RCC 7860 (cell line): ENCODE measurements at regions not wholly inside any gene's neighbourhood (a gene's known extent, or its start where the extent isn't known, plus 50 kb on each side); places are given as distances from the start of the nearest gene placed in this dataset.
"Not testable (repeated sequence)": the region's sequence is repeated elsewhere in the genome, so short reads cannot be mapped to it uniquely, and the experiment has no call there.

ENCODE experiments used
- DNase-seq: peaks from one replicate; pipeline ENCODE4 v3.0.0-alpha.2; 2015; ENCODE audit warnings: low spot score
- FAIRE-seq: peaks from 2 replicates; lab custom pipeline; 2012; peaks lifted over from hg19 to GRCh38; lab: Jason Lieb, UNC

GRCh38 chr3:64438812-64439211 is 213.5 kb upstream of the PRICKLE2 start:
- DNase-seq (no peak), FAIRE-seq (no peak)

- FAIRE-seq: no peak
- no peak for DNase-seq
These were observed 212.8 kb upstream of the PRICKLE2 start for GRCh38 chr3:64438066-64438465.

GRCh38 chr3:64437131-64437530 is 211.9 kb upstream of the PRICKLE2 start:
- FAIRE-seq (peak; percentile 98), DNase-seq (peak; percentile 70)

DNA sequence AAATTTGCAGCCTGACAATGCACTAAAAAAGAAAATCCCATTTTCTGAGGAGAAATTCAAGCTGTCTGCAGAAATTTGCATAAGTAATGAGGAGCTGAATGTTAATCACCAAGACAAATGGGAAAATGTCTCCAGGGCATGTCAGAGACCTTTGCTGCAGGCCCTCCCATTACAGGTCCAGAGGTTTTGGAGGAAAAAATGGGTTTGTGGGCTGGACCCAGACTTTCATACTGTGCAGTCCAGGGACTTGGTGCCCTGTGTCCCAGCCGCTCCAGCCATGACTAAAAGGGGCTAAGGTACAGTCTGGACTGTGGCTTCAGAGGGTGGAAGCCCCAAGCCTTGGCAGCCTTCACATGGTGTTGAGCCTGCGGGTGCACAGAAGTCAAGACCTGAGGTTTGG is 209.8 kb upstream of the PRICKLE2 start:
- DNase-seq, FAIRE-seq: not testable (repeated sequence)

GRCh38 chr3:64432870-64433269 is 207.6 kb upstream of the PRICKLE2 start:
- no peak for DNase-seq
- FAIRE-seq: no peak

GRCh38 chr3:64431526-64432091 is 206.3 kb upstream of the PRICKLE2 start:
- FAIRE-seq (no peak), DNase-seq (no peak)

DNA sequence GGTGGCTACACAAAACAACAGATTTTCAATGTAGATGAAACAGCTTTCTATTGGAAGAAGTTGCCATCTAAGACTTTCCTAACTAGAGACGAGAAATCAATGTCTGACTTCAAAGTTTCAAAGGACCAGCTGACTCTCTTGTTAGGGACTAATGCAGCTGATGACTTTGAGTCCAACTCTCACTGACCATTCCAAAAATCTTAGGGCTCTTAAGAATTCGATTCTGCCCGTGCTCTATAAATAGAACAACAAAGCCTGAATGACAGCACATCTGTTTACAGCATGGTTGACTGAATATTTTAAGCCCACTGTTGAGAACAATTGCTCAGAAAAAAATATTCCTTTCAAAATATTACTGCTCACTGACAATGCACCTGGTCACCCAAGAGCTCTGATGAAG is 202.4 kb upstream of the PRICKLE2 start:
- DNase-seq (no peak), FAIRE-seq (no peak)

DNA sequence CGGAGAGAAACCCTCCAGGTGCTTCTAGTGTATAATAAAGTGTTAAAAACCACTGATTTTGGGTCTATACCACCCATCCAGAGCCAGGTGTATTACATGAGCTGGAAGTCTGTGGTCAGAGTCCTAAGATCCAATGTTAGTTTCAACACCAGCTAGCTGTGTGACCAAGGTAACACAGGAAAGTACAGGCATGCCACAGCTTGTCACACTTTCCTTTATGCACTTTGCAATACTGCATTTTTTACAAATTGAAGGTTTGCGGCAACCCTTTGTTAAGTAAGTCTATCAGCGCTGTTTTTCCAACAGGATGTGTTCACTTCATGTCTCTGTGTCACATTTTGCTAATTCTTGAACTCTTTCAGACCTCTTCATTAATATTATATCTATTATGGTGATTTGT is 201.3 kb upstream of the PRICKLE2 start:
- no peak for FAIRE-seq
- no peak for DNase-seq

DNA sequence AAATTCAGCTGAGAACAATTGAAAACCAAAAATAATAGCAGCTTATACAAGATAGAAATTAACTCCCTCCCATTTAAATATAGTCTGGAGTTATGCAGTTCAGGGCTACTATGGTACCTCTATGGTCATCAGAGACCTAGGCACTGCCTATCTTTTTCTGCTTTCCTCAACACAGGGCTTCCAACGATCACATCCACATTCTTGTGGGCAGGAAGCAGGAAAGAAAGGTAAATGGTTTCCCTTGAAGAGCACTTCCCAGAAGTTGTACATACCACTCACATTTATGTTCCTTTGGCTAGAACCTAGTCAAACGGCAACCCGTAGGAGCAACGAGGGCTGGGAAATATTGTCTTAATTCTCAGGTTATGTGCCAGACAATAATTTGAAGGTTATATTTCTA is 197.7 kb upstream of the PRICKLE2 start:
- DNase-seq: no peak
- no peak for FAIRE-seq

DNA sequence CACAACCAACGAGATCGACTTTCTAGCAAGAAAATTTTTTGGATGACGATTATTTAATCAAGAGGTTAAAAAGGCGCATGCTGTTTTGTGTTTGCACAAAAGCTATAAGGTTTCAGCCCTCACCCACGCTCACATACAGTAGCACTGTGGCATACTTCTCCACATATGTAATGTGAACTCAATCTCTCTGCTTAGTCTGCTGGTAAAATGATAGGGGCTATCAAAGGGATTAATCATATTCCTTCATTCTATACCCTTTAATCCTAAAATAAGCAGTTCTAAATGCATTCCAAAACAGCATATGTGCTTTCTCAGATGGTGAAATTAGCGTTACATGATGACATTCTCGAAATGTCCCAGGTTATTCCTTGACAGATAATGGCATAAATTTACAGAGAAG is 196.9 kb upstream of the PRICKLE2 start:
- FAIRE-seq (no peak), DNase-seq (no peak)

DNA sequence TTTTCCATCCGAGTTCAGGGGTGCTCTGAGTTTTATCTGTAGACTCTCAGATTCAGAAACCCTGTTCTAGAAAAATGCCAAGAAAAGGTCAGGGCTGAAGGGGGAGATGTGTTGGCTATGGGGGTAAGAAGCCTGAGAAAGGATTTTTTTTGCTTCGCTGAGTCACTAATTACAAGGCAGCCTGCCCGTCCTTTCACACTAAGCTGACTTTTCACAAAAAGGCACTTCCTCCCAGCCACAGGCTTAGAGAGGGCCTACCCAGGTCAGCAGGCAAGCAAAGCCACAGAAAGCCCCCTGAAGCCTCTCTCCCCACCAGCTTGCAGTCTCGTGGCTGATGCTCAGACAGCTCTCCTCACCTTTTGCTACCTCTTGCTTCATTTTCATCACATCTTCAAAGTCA is 192.6 kb upstream of the PRICKLE2 start:
- peak; percentile 50 for DNase-seq
- peak; percentile 66 for FAIRE-seq

DNA sequence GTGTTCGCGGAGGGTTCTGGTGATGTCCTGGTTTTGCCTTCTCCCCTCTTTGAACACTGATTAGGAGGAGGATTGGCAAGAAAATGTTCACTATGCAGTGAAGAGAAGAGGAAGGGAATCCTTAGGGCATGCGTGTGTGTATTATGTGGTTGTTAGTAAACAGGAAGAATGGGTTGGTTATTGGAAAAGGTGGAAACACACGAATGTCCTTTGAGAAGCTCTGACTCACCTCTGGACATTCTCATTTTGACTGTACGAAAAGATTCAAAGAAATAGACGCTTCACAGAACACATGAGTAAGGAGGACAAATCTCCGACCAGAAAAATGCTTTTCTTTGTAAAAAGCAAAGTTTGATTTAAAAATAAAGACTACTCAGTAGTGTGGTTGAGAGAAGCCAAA is 188.8 kb upstream of the PRICKLE2 start:
- FAIRE-seq (no peak), DNase-seq (no peak)

- FAIRE-seq (no peak), DNase-seq (no peak)
These were observed 185.8 kb upstream of the PRICKLE2 start for GRCh38 chr3:64411101-64411500.

- FAIRE-seq (no peak), DNase-seq (no peak)
These were observed 185.0 kb upstream of the PRICKLE2 start for GRCh38 chr3:64410226-64410625.

GRCh38 chr3:64408770-64409169 is 183.5 kb upstream of the PRICKLE2 start:
- no peak for FAIRE-seq
- no peak for DNase-seq

DNA sequence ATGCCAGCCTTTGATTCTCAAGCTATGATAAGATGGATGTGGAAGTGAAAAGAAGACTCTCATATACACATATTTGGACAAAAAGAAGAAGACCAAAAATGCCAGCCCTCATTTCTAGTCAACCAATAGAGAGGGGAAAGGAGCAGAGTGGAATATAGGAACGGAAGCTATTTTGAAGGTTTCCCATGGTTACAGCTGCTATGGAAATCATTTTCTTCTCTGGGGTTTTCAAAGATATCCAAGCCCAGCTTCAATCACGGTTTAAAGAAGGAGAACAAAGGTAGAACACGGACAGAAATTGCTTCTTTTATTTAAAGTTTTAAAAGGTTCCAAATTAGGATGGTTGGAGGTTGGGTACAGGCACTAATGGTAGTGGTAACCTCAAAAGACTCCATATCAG is 181.0 kb upstream of the PRICKLE2 start:
- DNase-seq (no peak), FAIRE-seq (no peak)

DNA sequence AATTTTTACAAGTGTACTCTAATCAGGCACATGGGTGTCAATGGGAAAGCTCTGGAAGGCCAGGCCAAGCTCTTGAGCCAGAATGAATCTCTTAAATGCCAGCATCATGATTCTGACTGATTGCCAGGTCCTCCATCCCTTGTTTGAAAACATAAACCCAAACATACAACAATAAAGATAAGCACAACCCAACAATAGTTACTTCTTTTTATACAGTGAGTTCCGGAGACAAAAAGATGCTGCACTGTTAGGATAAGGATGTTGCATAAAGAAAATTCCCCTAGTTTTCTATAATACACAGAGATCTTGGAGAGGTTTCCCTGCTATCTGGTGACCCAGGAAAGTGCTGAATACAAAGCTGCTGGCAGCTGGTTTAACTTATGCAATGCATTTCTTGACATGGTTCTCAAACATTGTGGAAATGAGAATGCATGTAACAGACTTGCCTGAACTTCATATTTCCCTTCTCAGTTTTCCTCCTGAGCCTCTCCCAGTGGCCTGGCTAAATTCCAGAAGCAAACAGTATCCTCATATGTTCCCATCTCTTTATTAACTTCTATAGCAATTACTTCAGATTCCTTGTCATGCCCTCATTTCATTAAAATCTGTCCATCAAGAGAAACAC is 180.1 kb upstream of the PRICKLE2 start:
- FAIRE-seq: no peak
- DNase-seq: no peak

DNA sequence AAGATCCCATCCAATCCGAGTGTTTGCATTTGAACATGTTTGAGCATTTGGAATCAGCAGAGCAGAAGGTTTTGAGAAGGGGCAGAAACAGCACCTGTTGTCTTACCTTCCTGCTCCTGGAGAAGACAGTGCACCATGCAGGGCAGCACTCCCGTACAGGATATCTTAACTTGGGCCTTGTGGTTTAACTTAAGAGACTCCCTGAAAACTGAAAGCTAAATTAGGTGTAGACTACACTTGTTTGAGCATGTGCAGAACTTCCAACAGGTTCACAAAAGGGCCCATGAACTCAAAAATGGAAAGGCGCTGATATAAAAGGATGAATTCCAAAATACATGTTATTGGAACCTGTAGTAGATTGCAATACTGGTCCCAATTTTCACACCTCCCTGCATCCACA is 175.4 kb upstream of the PRICKLE2 start:
- DNase-seq (no peak), FAIRE-seq (no peak)

GRCh38 chr3:64399205-64399800 is 174.0 kb upstream of the PRICKLE2 start:
- peak; percentile 52 for DNase-seq

DNA sequence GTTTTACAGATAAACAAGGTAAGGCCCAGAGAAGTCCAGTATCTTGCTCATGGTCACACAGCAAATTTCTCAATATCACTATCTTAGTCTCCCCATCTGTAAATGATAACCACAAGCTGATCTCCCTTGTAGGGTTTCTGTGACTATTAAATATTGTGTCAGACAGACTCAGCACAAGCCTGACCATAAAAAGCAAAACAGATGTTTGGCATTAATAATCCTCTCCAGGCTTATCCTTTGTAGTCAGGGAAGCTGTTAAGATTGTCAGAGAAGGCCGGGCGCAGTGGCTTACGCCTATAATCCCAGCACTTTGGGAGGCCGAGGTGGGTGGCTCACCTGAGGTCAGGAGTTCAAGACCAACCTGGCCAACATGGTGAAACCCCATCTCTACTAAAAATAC is 173.2 kb upstream of the PRICKLE2 start:
- DNase-seq: no peak
- FAIRE-seq: no peak

More at GRCh38 chr3:64399205-64399800, 174.0 kb upstream of the PRICKLE2 start:
- FAIRE-seq: peak; percentile 58

GRCh38 chr3:64398006-64398405 is 172.7 kb upstream of the PRICKLE2 start:
- DNase-seq (no peak), FAIRE-seq (no peak)

DNA sequence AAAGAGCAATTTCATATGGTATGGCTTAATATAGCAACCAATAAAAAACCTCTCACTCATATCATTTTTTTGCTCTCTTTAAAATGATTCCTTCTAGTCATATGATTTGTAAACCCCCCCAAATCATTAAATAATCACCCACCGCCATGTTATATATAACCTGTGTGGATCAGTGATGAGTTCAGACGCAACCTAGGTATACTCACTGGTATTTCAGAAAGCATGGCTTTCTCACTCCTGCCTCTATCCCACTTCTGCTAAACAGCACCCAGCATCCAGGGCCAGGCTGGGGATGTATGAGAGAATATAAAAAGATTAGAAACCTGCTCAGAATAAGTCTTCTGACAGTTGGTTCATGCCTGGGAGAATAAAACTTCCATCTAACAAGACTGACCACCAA is 172.3 kb upstream of the PRICKLE2 start:
- FAIRE-seq (no peak), DNase-seq (no peak)

GRCh38 chr3:64395490-64395889 is 170.2 kb upstream of the PRICKLE2 start:
- FAIRE-seq (no peak), DNase-seq (no peak)
